Body of pancreas (tissue), 4 donors: ENCODE measurements at regions not wholly inside any gene's neighbourhood (a gene's known extent, or its start where the extent isn't known, plus 50 kb on each side); places are given as distances from the start of the nearest gene placed in this dataset.

Experiments
- CTCF ChIP-seq, 7 experiments: fragments of 450-650 bp in 4 of 7; fragments of 200-600 bp in 3 of 7; sonication (generic) in 3 of 7; IDR thresholded peaks; one replicate each; pipeline ENCODE4 v1.5.1; 2016 to 2019; ENCODE audit warnings: antibody characterized with exemption in 7 of 7
- POLR2A ChIP-seq, 3 donors: fragments of 450-650 bp; IDR thresholded peaks; one replicate each; pipeline ENCODE4 v1.6.1; 2016; ENCODE audit warnings: antibody characterized with exemption in 3 of 3, mild to moderate bottlenecking in 2 of 3

DNA sequence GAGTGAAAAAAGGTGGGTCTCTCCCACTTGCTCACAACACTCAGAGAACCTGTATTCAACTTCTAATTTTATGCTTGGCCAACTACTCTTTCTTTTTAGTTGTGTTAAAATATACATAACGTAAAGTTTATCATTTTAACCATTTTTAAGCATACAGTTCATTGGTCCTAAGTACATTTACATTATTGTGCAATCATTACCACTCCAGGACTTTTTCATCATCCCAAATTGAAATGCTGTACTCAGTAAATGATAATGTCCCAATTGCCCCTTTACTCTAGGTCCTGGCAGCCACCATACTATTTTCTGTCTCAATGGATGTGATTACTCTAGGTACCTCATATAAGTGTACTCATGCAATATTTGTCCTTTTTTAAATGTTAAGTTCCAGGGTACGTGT, 212.3 kb upstream of the PLXNA2 start:
- no peak for TF ChIP-seq CTCF (IDR thresholded peaks at IDR 0.05)
- no peak for TF ChIP-seq POLR2A (IDR thresholded peaks at IDR 0.05)
